ENCODE measurements at regions not wholly inside any gene's neighbourhood (a gene's known extent, or its start where the extent isn't known, plus 50 kb on each side); places are given as distances from the start of the nearest gene placed in this dataset.
"Not testable (repeated sequence)": the region's sequence is repeated elsewhere in the genome, so short reads cannot be mapped to it uniquely, and the experiment has no call there.

GRCh38 chr2:145541028-145541427 lies 1021.1 kb upstream of the ZEB2 start:
- H3K36me3 ChIP-seq = no peaks in the 10 kb centered on the region
- no peak overlapping the region for H3K4me3 ChIP-seq (ENCODE audit: low read depth, low read length)
- TF ChIP-seq CTCF (IDR thresholded peaks at IDR 0.05; ENCODE audit: low read depth, low read length) = no peak
- no peak for DNase-seq
- H3K27ac ChIP-seq = no peak overlapping the region
- no peaks in the 10 kb centered on the region for H3K9me3 ChIP-seq (ENCODE audit: severe bottlenecking)
- no peaks in the 10 kb centered on the region for H3K27me3 ChIP-seq (ENCODE audit: insufficient read depth, low read depth, severe bottlenecking)

- H3K4me3 ChIP-seq (ENCODE audit: low read depth, low read length) = no peak overlapping the region
- H3K27ac ChIP-seq = no peak overlapping the region
- no peaks in the 10 kb centered on the region for H3K27me3 ChIP-seq (ENCODE audit: insufficient read depth, low read depth, severe bottlenecking)
- TF ChIP-seq CTCF (IDR thresholded peaks at IDR 0.05; ENCODE audit: low read depth, low read length) = no peak
- DNase-seq = no peak
- H3K9me3 ChIP-seq (ENCODE audit: severe bottlenecking) = no peaks in the 10 kb centered on the region
- no peaks in the 10 kb centered on the region for H3K36me3 ChIP-seq
These were observed 1018.9 kb upstream of the ZEB2 start for GRCh38 chr2:145538661-145539350.

DNA sequence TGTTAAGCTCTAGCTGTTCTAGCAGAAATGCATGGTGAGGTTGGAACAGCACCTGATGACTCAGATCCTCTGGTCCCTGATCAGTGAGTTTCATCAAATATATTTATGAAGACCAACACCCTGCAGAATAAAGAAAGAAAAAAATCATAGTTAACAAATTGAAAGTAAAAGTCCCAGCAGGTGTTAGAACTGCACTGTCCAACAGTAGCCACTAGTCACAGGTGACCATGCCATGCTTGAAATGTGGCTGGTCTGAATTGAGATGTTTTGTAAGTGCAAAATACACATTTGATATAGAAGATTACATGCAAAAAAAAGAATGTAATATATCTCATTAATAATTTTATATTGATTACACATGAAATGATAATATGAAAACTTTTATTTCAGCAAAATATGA lies 1010.7 kb upstream of the ZEB2 start:
- no peak for TF ChIP-seq CTCF (IDR thresholded peaks at IDR 0.05; ENCODE audit: low read depth, low read length)
- no peak for DNase-seq
- no peaks in the 10 kb centered on the region for H3K36me3 ChIP-seq
- no peak overlapping the region for H3K4me3 ChIP-seq (ENCODE audit: low read depth, low read length)
- no peak overlapping the region for H3K27ac ChIP-seq
- H3K27me3 ChIP-seq (ENCODE audit: insufficient read depth, low read depth, severe bottlenecking) = no peaks in the 10 kb centered on the region
- no peaks in the 10 kb centered on the region for H3K9me3 ChIP-seq (ENCODE audit: severe bottlenecking)

DNA sequence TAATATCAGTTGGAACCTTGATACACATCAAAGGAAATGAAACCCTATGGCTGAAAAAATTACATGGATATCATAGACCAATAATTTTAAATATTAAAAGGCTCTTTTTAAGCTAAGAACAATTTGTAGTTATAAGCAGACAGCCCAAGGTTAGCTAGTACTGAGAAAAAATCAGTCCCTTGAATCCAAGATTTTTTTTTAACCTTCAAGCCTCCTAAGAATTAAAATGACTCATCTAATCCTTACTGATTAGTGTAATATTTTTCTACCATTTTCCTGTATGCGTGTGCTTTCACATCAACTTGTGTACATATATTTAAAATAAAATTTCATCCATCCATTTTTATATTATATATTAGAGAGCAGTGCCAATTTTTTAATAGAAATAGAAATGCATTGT lies 1004.9 kb upstream of the ZEB2 start:
- DNase-seq = no peak
- H3K4me3 ChIP-seq (ENCODE audit: low read depth, low read length) = no peak overlapping the region
- no peaks in the 10 kb centered on the region for H3K9me3 ChIP-seq (ENCODE audit: severe bottlenecking)
- H3K36me3 ChIP-seq = no peaks in the 10 kb centered on the region
- TF ChIP-seq CTCF (IDR thresholded peaks at IDR 0.05; ENCODE audit: low read depth, low read length) = no peak
- no peaks in the 10 kb centered on the region for H3K27me3 ChIP-seq (ENCODE audit: insufficient read depth, low read depth, severe bottlenecking)
- H3K27ac ChIP-seq = no peak overlapping the region

GRCh38 chr2:145524303-145524702 lies 1004.4 kb upstream of the ZEB2 start:
- no peaks in the 10 kb centered on the region for H3K9me3 ChIP-seq (ENCODE audit: severe bottlenecking)
- no peak overlapping the region for H3K4me3 ChIP-seq (ENCODE audit: low read depth, low read length)
- DNase-seq = no peak
- no peak for TF ChIP-seq CTCF (IDR thresholded peaks at IDR 0.05; ENCODE audit: low read depth, low read length)
- no peaks in the 10 kb centered on the region for H3K27me3 ChIP-seq (ENCODE audit: insufficient read depth, low read depth, severe bottlenecking)
- no peak overlapping the region for H3K27ac ChIP-seq
- no peaks in the 10 kb centered on the region for H3K36me3 ChIP-seq

DNA sequence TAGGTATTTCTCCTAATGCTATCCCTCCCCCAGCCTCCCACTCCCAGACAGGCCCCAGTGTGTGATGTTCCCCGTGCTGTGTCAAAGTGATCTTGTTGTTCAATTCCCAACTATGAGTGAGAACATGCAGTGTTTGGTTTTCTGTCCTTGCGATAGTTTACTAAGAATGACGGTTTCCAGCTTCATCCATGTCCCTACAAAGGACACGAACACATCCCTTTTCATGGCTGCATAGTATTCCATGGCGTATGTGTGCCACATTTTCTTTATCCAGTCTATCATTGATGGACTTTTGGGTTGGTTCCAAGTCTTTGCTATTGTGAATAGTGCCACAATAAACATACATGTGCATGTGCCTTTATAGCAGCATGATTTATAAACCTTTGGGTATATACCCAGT lies 999.3 kb upstream of the ZEB2 start:
- not testable (repeated sequence) for H3K27ac ChIP-seq; H3K36me3 ChIP-seq; H3K27me3 ChIP-seq (ENCODE audit: insufficient read depth, low read depth, severe bottlenecking); H3K4me3 ChIP-seq (ENCODE audit: low read depth, low read length); DNase-seq; H3K9me3 ChIP-seq (ENCODE audit: severe bottlenecking)

Data from WERI-Rb-1 (cell line).